Peyer's patch (tissue), 4 donors: ENCODE measurements at regions not wholly inside any gene's neighbourhood (a gene's known extent, or its start where the extent isn't known, plus 50 kb on each side); places are given as distances from the start of the nearest gene placed in this dataset.

ENCODE experiments used
- CTCF ChIP-seq, 6 experiments: fragments of 450-650 bp in 4 of 6; fragments of 200-600 bp in 2 of 6; sonication (generic) in 1 of 6; IDR thresholded peaks; one replicate each; pipeline ENCODE4 v1.5.1; 2017 to 2019; ENCODE audit warnings: antibody characterized with exemption in 6 of 6, mild to moderate bottlenecking in 3 of 6, moderate library complexity in 1 of 6
- POLR2A ChIP-seq, 2 donors: fragments of 450-650 bp; IDR thresholded peaks; one replicate each; pipeline ENCODE4 v1.5.1; 2017; ENCODE audit warnings: antibody characterized with exemption in 2 of 2, mild to moderate bottlenecking in 2 of 2, moderate library complexity in 2 of 2

DNA sequence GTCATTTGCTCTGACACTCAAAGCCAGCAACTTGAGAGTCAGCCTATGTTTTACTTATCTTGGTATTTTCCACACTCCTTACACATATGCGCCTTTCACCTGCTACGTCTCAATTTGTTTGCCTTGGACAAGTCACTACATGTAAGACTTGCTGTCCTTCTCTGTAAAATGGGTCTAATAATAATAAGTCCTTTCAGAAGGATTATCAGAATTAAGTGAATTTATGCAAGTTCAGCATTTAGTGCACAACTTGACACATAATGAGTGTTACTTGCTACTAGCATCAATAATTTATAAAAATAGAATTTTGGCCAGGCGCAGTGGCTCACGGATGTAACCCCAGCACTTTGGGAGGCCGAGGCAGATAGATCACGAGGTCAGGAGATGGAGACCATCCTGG is 71.1 kb upstream of the UBL3 start:
- TF ChIP-seq CTCF (IDR thresholded peaks at IDR 0.05): no peak
- no peak for TF ChIP-seq POLR2A (IDR thresholded peaks at IDR 0.05)
